Karpas-422 (cell line): ENCODE measurements at regions not wholly inside any gene's neighbourhood (a gene's known extent, or its start where the extent isn't known, plus 50 kb on each side); places are given as distances from the start of the nearest gene placed in this dataset.

Source experiments
- DNase-seq: peaks from one replicate; pipeline ENCODE4 v3.0.0-alpha.2; 2015
- H2AFZ ChIP-seq: fragments of 200-600 bp; sonication (generic); 2 replicates; pipeline ENCODE4 v1.6.1; 2014; ENCODE audit warnings: antibody characterized with exemption, low read length, mixed read lengths
- H3K27ac ChIP-seq: fragments of 200-600 bp; sonication (generic); 2 replicates; pipeline ENCODE4 v1.5.1; 2014; ENCODE audit warnings: mild to moderate bottlenecking, low read length, moderate library complexity
- H3K27me3 ChIP-seq: fragments of 200-600 bp; sonication (generic); 2 replicates; pipeline ENCODE4 v1.6.1; 2014; ENCODE audit warnings: low read length, mixed read lengths
- H3K36me3 ChIP-seq: fragments of 200-600 bp; sonication (generic); 2 replicates; pipeline ENCODE4 v1.6.1; 2014; ENCODE audit warnings: low read length, mixed read lengths; ENCODE audit not compliant: insufficient read depth
- H3K4me1 ChIP-seq: fragments of 200-600 bp; sonication (generic); 2 replicates; pipeline ENCODE4 v1.6.1; 2014; ENCODE audit warnings: mild to moderate bottlenecking, low read length, mixed read lengths
- H3K4me2 ChIP-seq: fragments of 200-600 bp; sonication (generic); 2 replicates; pipeline ENCODE4 v1.6.1; 2014; ENCODE audit warnings: low read length, low read depth, mild to moderate bottlenecking; ENCODE audit not compliant: poor library complexity, severe bottlenecking
- H3K4me3 ChIP-seq: fragments of 200-600 bp; sonication (generic); 2 replicates; pipeline ENCODE4 v1.5.1; 2014; ENCODE audit warnings: mild to moderate bottlenecking, antibody characterized with exemption, low read length, mixed read lengths
- H3K79me2 ChIP-seq: fragments of 200-600 bp; sonication (generic); 2 replicates; pipeline ENCODE4 v1.6.1; 2014; ENCODE audit warnings: mild to moderate bottlenecking, low read length, mixed read lengths
- H3K9ac ChIP-seq: fragments of 200-600 bp; sonication (generic); 2 replicates; pipeline ENCODE4 v1.6.0; 2014; ENCODE audit warnings: low read length
- H3K9me2 ChIP-seq: fragments of 200-600 bp; sonication (generic), shearing (Covaris generic); replicated peaks from 2 replicates; pipeline ENCODE4 v1.6.0; 2014; ENCODE audit warnings: mild to moderate bottlenecking, low read length, moderate library complexity; ENCODE audit not compliant: insufficient read depth
- H3K9me3 ChIP-seq: fragments of 300-700, 200-600 bp; sonication (generic); 2 replicates; pipeline ENCODE4 v1.6.1; 2014; ENCODE audit warnings: low read length, mixed read lengths
- H4K20me1 ChIP-seq: fragments of 200-600 bp; sonication (generic); 2 replicates; pipeline ENCODE4 v1.6.1; 2014; ENCODE audit warnings: mild to moderate bottlenecking, antibody characterized with exemption, low read length, low read depth; ENCODE audit not compliant: insufficient read depth

GRCh38 chrX:5775846-5776430 lies 452.7 kb downstream of the NLGN4X start:
- no peaks in the 10 kb centered on the region for H3K9me2 ChIP-seq
- H3K36me3 ChIP-seq, result no peaks in the 10 kb centered on the region
- H4K20me1 ChIP-seq, result no peaks in the 10 kb centered on the region
- no peaks in the 10 kb centered on the region for H3K79me2 ChIP-seq
- H3K9ac ChIP-seq, result no peak overlapping the region
- DNase-seq, result no peak
- H3K4me2 ChIP-seq, result no peak overlapping the region
- H3K9me3 ChIP-seq, result no peaks in the 10 kb centered on the region
- H3K4me1 ChIP-seq, result peaks cover 9% of the 10 kb centered on the region; the same call in 1 of the 2 replicates
- H3K27ac ChIP-seq, result no peak overlapping the region
- H3K4me3 ChIP-seq, result no peak overlapping the region
- no peak overlapping the region for H2AFZ ChIP-seq
- H3K27me3 ChIP-seq, result no peaks in the 10 kb centered on the region

GRCh38 chrX:5774446-5774845 lies 454.2 kb downstream of the NLGN4X start:
- H3K4me2 ChIP-seq, result no peak overlapping the region
- no peaks in the 10 kb centered on the region for H4K20me1 ChIP-seq
- no peak overlapping the region for H3K9ac ChIP-seq
- DNase-seq, result no peak
- H3K79me2 ChIP-seq, result no peaks in the 10 kb centered on the region
- H3K27ac ChIP-seq, result no peak overlapping the region
- H3K4me3 ChIP-seq, result no peak overlapping the region
- no peaks in the 10 kb centered on the region for H3K36me3 ChIP-seq
- no peak overlapping the region for H2AFZ ChIP-seq
- H3K9me2 ChIP-seq, result no peaks in the 10 kb centered on the region
- peaks cover 6% of the 10 kb centered on the region; the same call in 1 of the 2 replicates for H3K4me1 ChIP-seq
- no peaks in the 10 kb centered on the region for H3K9me3 ChIP-seq
- H3K27me3 ChIP-seq, result no peaks in the 10 kb centered on the region

GRCh38 chrX:5771441-5771840 lies 457.2 kb downstream of the NLGN4X start:
- Histone ChIP-seq H3K9me3 (no peaks in the 10 kb centered on the region), H4K20me1 (no peaks in the 10 kb centered on the region), H3K9ac (no peak overlapping the region), H3K4me2 (no peak overlapping the region), H3K36me3 (no peaks in the 10 kb centered on the region), H2AFZ (no peak overlapping the region), H3K27me3 (no peaks in the 10 kb centered on the region), H3K79me2 (no peaks in the 10 kb centered on the region), H3K9me2 (no peaks in the 10 kb centered on the region), H3K4me1 (peaks cover 6% of the 10 kb centered on the region; the same call in 1 of the 2 replicates), H3K4me3 (no peak overlapping the region), H3K27ac (no peak overlapping the region)
- DNase-seq, result no peak

GRCh38 chrX:5756616-5757015 lies 472.1 kb downstream of the NLGN4X start:
- H3K9me3 ChIP-seq, result no peaks in the 10 kb centered on the region
- H2AFZ ChIP-seq, result no peak overlapping the region
- no peaks in the 10 kb centered on the region for H3K4me1 ChIP-seq
- no peaks in the 10 kb centered on the region for H3K36me3 ChIP-seq
- H3K27ac ChIP-seq, result no peak overlapping the region
- no peaks in the 10 kb centered on the region for H3K79me2 ChIP-seq
- DNase-seq, result no peak
- no peak overlapping the region for H3K9ac ChIP-seq
- H3K9me2 ChIP-seq, result no peaks in the 10 kb centered on the region
- no peaks in the 10 kb centered on the region for H3K27me3 ChIP-seq
- no peak overlapping the region for H3K4me2 ChIP-seq
- H4K20me1 ChIP-seq, result 0 out of 2 replicates have a peak, but pooled peaks cover 2% of the 10 kb centered on the region
- H3K4me3 ChIP-seq, result no peak overlapping the region

GRCh38 chrX:5753291-5753690 lies 475.4 kb downstream of the NLGN4X start:
- Histone ChIP-seq H3K9ac (no peak overlapping the region), H3K36me3 (no peaks in the 10 kb centered on the region), H4K20me1 (0 out of 2 replicates have a peak, but pooled peaks cover 2% of the 10 kb centered on the region), H3K4me3 (no peak overlapping the region), H3K4me1 (no peaks in the 10 kb centered on the region), H3K4me2 (no peak overlapping the region), H3K27me3 (no peaks in the 10 kb centered on the region), H3K79me2 (no peaks in the 10 kb centered on the region), H3K27ac (no peak overlapping the region), H3K9me2 (no peaks in the 10 kb centered on the region), H2AFZ (no peak overlapping the region), H3K9me3 (no peaks in the 10 kb centered on the region)
- DNase-seq, result no peak

GRCh38 chrX:5752831-5753230 lies 475.8 kb downstream of the NLGN4X start:
- Histone ChIP-seq H3K79me2 (no peaks in the 10 kb centered on the region), H3K9me3 (no peaks in the 10 kb centered on the region), H3K27me3 (no peaks in the 10 kb centered on the region), H3K9ac (no peak overlapping the region), H3K4me3 (no peak overlapping the region), H3K36me3 (no peaks in the 10 kb centered on the region), H4K20me1 (0 out of 2 replicates have a peak, but pooled peaks cover 2% of the 10 kb centered on the region), H3K4me2 (no peak overlapping the region), H3K4me1 (no peaks in the 10 kb centered on the region), H3K27ac (no peak overlapping the region), H3K9me2 (no peaks in the 10 kb centered on the region), H2AFZ (no peak overlapping the region)
- DNase-seq, result no peak

- DNase-seq, result no peak
- Histone ChIP-seq H3K79me2 (no peaks in the 10 kb centered on the region), H3K9ac (no peak overlapping the region), H4K20me1 (0 out of 2 replicates have a peak, but pooled peaks cover 2% of the 10 kb centered on the region), H3K9me3 (no peaks in the 10 kb centered on the region), H3K4me1 (no peaks in the 10 kb centered on the region), H3K9me2 (no peaks in the 10 kb centered on the region), H3K4me3 (no peak overlapping the region), H3K27ac (no peak overlapping the region), H2AFZ (no peak overlapping the region), H3K27me3 (no peaks in the 10 kb centered on the region), H3K36me3 (no peaks in the 10 kb centered on the region), H3K4me2 (no peak overlapping the region)
Measured at GRCh38 chrX:5748586-5749150, 480.0 kb downstream of the NLGN4X start.

- H3K27ac ChIP-seq, result no peak overlapping the region
- no peaks in the 10 kb centered on the region for H4K20me1 ChIP-seq
- H3K9ac ChIP-seq, result no peak overlapping the region
- no peak overlapping the region for H3K4me3 ChIP-seq
- H3K9me2 ChIP-seq, result no peaks in the 10 kb centered on the region
- no peaks in the 10 kb centered on the region for H3K9me3 ChIP-seq
- H3K79me2 ChIP-seq, result no peaks in the 10 kb centered on the region
- no peaks in the 10 kb centered on the region for H3K27me3 ChIP-seq
- no peak overlapping the region for H3K4me2 ChIP-seq
- H2AFZ ChIP-seq, result no peak overlapping the region
- DNase-seq, result no peak
- H3K36me3 ChIP-seq, result no peaks in the 10 kb centered on the region
- H3K4me1 ChIP-seq, result no peaks in the 10 kb centered on the region
Measured at GRCh38 chrX:5746231-5746630, 482.4 kb downstream of the NLGN4X start.
